K562 (cell line): ENCODE measurements at regions not wholly inside any gene's neighbourhood (a gene's known extent, or its start where the extent isn't known, plus 50 kb on each side); places are given as distances from the start of the nearest gene placed in this dataset.

Source experiments
- ATAC-seq: fragments of 200-7000 bp; cut with Tn5 transposase; 3 replicates; pipeline ENCODE4 v1.9.1; 2020; ENCODE audit warnings: moderate library complexity
- BruUV-seq: library from RNA; stranded (reverse); fragments of 400-500 nt; replicated peaks from 2 replicates; lab custom pipeline; 2021; lab: Mats Ljungman, UMichigan
- CTCF ChIA-PET: fragments of 300-600 bp; formaldehyde crosslinking; extraction: SDS; loops from one replicate; lab custom pipeline; 2021; ENCODE audit warnings: low intra/inter-chr PET ratio; lab: Yijun Ruan, JAX
- POLR2A ChIA-PET: fragments of 300-600, 350-650 bp; sonication (Branson Sonifier 250); formaldehyde crosslinking; extraction: SDS; loops from one replicate; lab custom pipeline; 2021; ENCODE audit warnings: antibody characterized with exemption, inconsistent platforms; lab: Yijun Ruan, JAX
- DNase-seq, 4 experiments: peaks; one replicate each; pipeline versions ENCODE4 v3.0.0 to v3.0.0-alpha.2; 2011 to 2018; ENCODE audit warnings: low spot score in 3 of 4, mixed read lengths in 3 of 4; ENCODE audit errors: extremely low read depth in 1 of 4
- FAIRE-seq: peaks from 2 replicates; lab custom pipeline; 2011; peaks lifted over from hg19 to GRCh38; lab: Jason Lieb, UNC
- H2AFZ ChIP-seq: 2 replicates; pipeline ENCODE4 v1.6.0; 2011; ENCODE audit warnings: low read depth, low read length, control low read depth, inconsistent platforms
- H3K27ac ChIP-seq: fragments of 200-600 bp; 3 replicates; pipeline ENCODE4 v1.8.0; 2011; ENCODE audit warnings: low read depth, mild to moderate bottlenecking, control low read depth, inconsistent platforms, low read length, moderate library complexity, mixed read lengths; ENCODE audit errors: extremely low read depth
- H3K27me3 ChIP-seq, 2 experiments: fragments of 300-600 bp in 1 of 2; 2 replicates in 1 of 2; 3 replicates in 1 of 2; pipeline versions ENCODE4 v1.6.0 to v1.8.0; 2011; ENCODE audit warnings: inconsistent platforms in 2 of 2, low read length in 2 of 2, mild to moderate bottlenecking in 1 of 2, mixed read lengths in 1 of 2, moderate library complexity in 1 of 2; ENCODE audit not compliant: control insufficient read depth in 2 of 2, insufficient read depth in 2 of 2
- H3K36me3 ChIP-seq: fragments of 300-600 bp; 3 replicates; pipeline ENCODE4 v1.8.0; 2011; ENCODE audit warnings: mild to moderate bottlenecking, low read length, inconsistent platforms; ENCODE audit not compliant: control insufficient read depth, insufficient read depth
- H3K4me1 ChIP-seq, 2 experiments: fragments of 200-600 bp in 1 of 2; replicated peaks in 1 of 2; 2 replicates in 1 of 2; 3 replicates in 1 of 2; pipeline versions ENCODE4 v1.5.1 to v1.8.0; 2011; ENCODE audit warnings: inconsistent platforms in 2 of 2, low read length in 2 of 2, mild to moderate bottlenecking in 1 of 2, mixed read lengths in 1 of 2, moderate library complexity in 1 of 2; ENCODE audit not compliant: control insufficient read depth in 2 of 2, insufficient read depth in 2 of 2
- H3K4me2 ChIP-seq: 2 replicates; pipeline ENCODE4 v1.6.1; 2011; ENCODE audit warnings: low read length, control low read depth, inconsistent platforms, mixed read lengths; ENCODE audit not compliant: insufficient read depth
- H3K4me3 ChIP-seq: fragments of 200-600 bp; sonication (generic), shearing (Covaris generic); 2 replicates; pipeline ENCODE4 v1.5.1; 2016; ENCODE audit warnings: control low read depth, inconsistent platforms
- H3K79me2 ChIP-seq: fragments of 200-600 bp; 3 replicates; pipeline ENCODE4 v1.8.0; 2011; ENCODE audit warnings: low read length, inconsistent platforms; ENCODE audit not compliant: control insufficient read depth, insufficient read depth
- H3K9ac ChIP-seq, 2 experiments: 2 replicates each; pipeline versions ENCODE4 v1.6.0 to v1.6.1; 2011; ENCODE audit warnings: low read depth in 2 of 2, low read length in 2 of 2, control low read depth in 1 of 2, inconsistent platforms in 1 of 2, mild to moderate bottlenecking in 1 of 2, mixed read lengths in 1 of 2; ENCODE audit not compliant: insufficient read depth in 1 of 2
- H3K9me1 ChIP-seq: one replicate; pipeline ENCODE4 v1.6.0; 2011; ENCODE audit warnings: inconsistent platforms, mild to moderate bottlenecking, low read length, moderate library complexity; ENCODE audit not compliant: control insufficient read depth, insufficient read depth
- H3K9me3 ChIP-seq: replicated peaks from 2 replicates; pipeline ENCODE4 v1.5.1; 2011; ENCODE audit warnings: low read depth, low read length, inconsistent platforms; ENCODE audit not compliant: control insufficient read depth, insufficient read depth
- H4K20me1 ChIP-seq: replicated peaks from 2 replicates; pipeline ENCODE4 v1.6.1; 2011; ENCODE audit warnings: low read length, inconsistent platforms, mixed read lengths; ENCODE audit not compliant: control insufficient read depth, insufficient read depth
- BCOR ChIP-seq: fragments of 450-650 bp; IDR thresholded peaks from 2 replicates; pipeline ENCODE4 v1.6.1; 2016
- BHLHE40 ChIP-seq: IDR thresholded peaks from 2 replicates; pipeline ENCODE4 v1.6.1; 2011; ENCODE audit warnings: low read length, improper control_type of control experiment
- FOS ChIP-seq: IDR thresholded peaks from 3 replicates; pipeline ENCODE4 v1.6.1; 2011; ENCODE audit not compliant: insufficient read length; ENCODE audit errors: extremely low read depth
- IRF2 ChIP-seq: sonication (generic); formaldehyde crosslinking; IDR thresholded peaks from 2 replicates; pipeline ENCODE4 v1.8.1; 2022; ENCODE audit warnings: mild to moderate bottlenecking, missing genetic modification reagents
- KDM1A ChIP-seq, 2 experiments: fragments of 450-650 bp; IDR thresholded peaks; 2 replicates each; pipeline ENCODE4 v1.6.1; 2016; ENCODE audit warnings: mild to moderate bottlenecking in 2 of 2
- KDM4B ChIP-seq, 2 experiments: fragments of 450-650 bp in 1 of 2; sonication (generic) in 1 of 2; IDR thresholded peaks; 2 replicates each; pipeline ENCODE4 v1.6.1; 2016 to 2017; ENCODE audit warnings: borderline replicate concordance in 2 of 2, antibody characterized with exemption in 1 of 2, low read depth in 1 of 2, mild to moderate bottlenecking in 1 of 2
- MYC ChIP-seq, 2 experiments: fragments of 250-450 bp in 1 of 2; sonication (Bioruptor Pico) in 1 of 2; IDR thresholded peaks; 2 replicates each; pipeline versions ENCODE4 v1.5.1 to v1.6.1; 2012 to 2021; ENCODE audit warnings: low read depth in 2 of 2, borderline replicate concordance in 1 of 2, improper control_type of control experiment in 1 of 2, low read length in 1 of 2, mild to moderate bottlenecking in 1 of 2, moderate library complexity in 1 of 2
- RAD51 ChIP-seq: fragments of 450-650 bp; IDR thresholded peaks from 2 replicates; pipeline ENCODE4 v1.7.1; 2016; ENCODE audit warnings: low read depth, mild to moderate bottlenecking, borderline replicate concordance
- RBFOX2 ChIP-seq: fragments of 200-400 bp; formaldehyde crosslinking; IDR thresholded peaks from 2 replicates; pipeline ENCODE4 v1.6.1; 2017; ENCODE audit warnings: low read depth, mild to moderate bottlenecking, low read length, moderate library complexity
- RBM25 ChIP-seq: fragments of 200-400 bp; formaldehyde crosslinking; IDR thresholded peaks from 2 replicates; pipeline ENCODE4 v1.6.1; 2018; ENCODE audit warnings: low read length, low read depth, moderate library complexity; ENCODE audit not compliant: severe bottlenecking
- SAFB2 ChIP-seq: fragments of 200-400 bp; formaldehyde crosslinking; IDR thresholded peaks from 2 replicates; pipeline ENCODE4 v1.6.1; 2018; ENCODE audit warnings: borderline replicate concordance, low read length, low read depth, moderate library complexity; ENCODE audit not compliant: severe bottlenecking
- TCF3 ChIP-seq: sonication (generic); formaldehyde crosslinking; IDR thresholded peaks from 2 replicates; pipeline ENCODE4 v1.4.0; 2020; ENCODE audit warnings: mild to moderate bottlenecking, missing genetic modification reagents
- TFE3 ChIP-seq: fragments of 450-650 bp; formaldehyde crosslinking; IDR thresholded peaks from 2 replicates; pipeline ENCODE4 v1.4.0; 2020; ENCODE audit warnings: mild to moderate bottlenecking, mixed read lengths
- YY1 ChIP-seq, 3 experiments: IDR thresholded peaks; 2 replicates each; pipeline ENCODE4 v1.6.1; 2011; ENCODE audit warnings: low read length in 2 of 3, mild to moderate bottlenecking in 2 of 3, moderate library complexity in 2 of 3, borderline replicate concordance in 1 of 3, control low read depth in 1 of 3, low read depth in 1 of 3; ENCODE audit not compliant: insufficient read depth in 3 of 3, insufficient replicate concordance in 2 of 3, control insufficient read depth in 1 of 3, insufficient read length in 1 of 3; ENCODE audit errors: extremely low read depth in 1 of 3
- ZFP36 ChIP-seq: fragments of 150-350 bp; IDR thresholded peaks from 2 replicates; pipeline ENCODE4 v1.6.1; 2018; ENCODE audit warnings: low read length, low read depth; ENCODE audit not compliant: partially characterized antibody
- ZNF263 ChIP-seq: sonication (generic); formaldehyde crosslinking; IDR thresholded peaks from 2 replicates; pipeline ENCODE4 v1.8.0; 2022; ENCODE audit warnings: mild to moderate bottlenecking, missing genetic modification reagents, borderline replicate concordance
- ZNF347 ChIP-seq: fragments of 450-650 bp; formaldehyde crosslinking; IDR thresholded peaks from 2 replicates; pipeline ENCODE4 v1.4.0; 2020; ENCODE audit warnings: low read depth, mild to moderate bottlenecking, moderate library complexity
- whole genome bisulfite sequencing: fragments of 100-300 bp; shearing (Covaris generic); methylation state at CpG from one replicate; pipeline ENCODE4 v1.1.6; 2016; ENCODE audit warnings: low coverage, mixed read lengths; ENCODE audit not compliant: insufficient coverage; ENCODE audit errors: missing lambda C conversion rate; 5-methylcytosine and 5-hydroxymethylcytosine counted together
- in situ Hi-C: fragments of 300-500 bp; cut with MboI; formaldehyde crosslinking; loops from 4 replicates; pipeline ENCODE4 v1.15.0; 2018; ENCODE audit warnings: inconsistent platforms, mixed read lengths
- intact Hi-C: fragments of 100-400 bp; cut with micrococcal nuclease; formaldehyde crosslinking; loops from 2 replicates; pipeline ENCODE4 v1.14.2; 2022
- TF ChIP-seq, protein P1 (sequence below): fragments of 450-650 bp; IDR thresholded peaks from 2 replicates; pipeline ENCODE4 v1.7.0; 2016; ENCODE audit warnings: borderline replicate concordance

- 0% methylated on average over 10 of the region's 10 CpGs for WGBS
- ATAC-seq (no peak), FAIRE-seq (no peak), DNase-seq (no peak)
- intact Hi-C loops (no loop called here), in situ Hi-C loops (no loop called here)
- Histone ChIP-seq H4K20me1 (peaks cover 4% of the 10 kb centered on the region; the same call in 1 of the 2 replicates), H3K4me3 (no peak overlapping the region), H3K9ac (no peak overlapping the region), H3K36me3 (no peaks in the 10 kb centered on the region), H3K27ac (no peak overlapping the region), H3K4me2 (no peak overlapping the region), H3K9me3 (no peaks in the 10 kb centered on the region; the same call in 1 of the 2 replicates), H3K4me1 (peaks cover 0 to 3% of the 10 kb centered on the region in 2 experiments; a peak in 1 of 5 replicates), H3K9me1 (no peaks in the 10 kb centered on the region), H3K79me2 (no peaks in the 10 kb centered on the region), H2AFZ (no peak overlapping the region), H3K27me3 (peaks cover 35 to 58% of the 10 kb centered on the region in 2 experiments; a peak in 4 of 5 replicates)
- TF ChIP-seq BCOR: peak; percentile 37; the same call in 1 of the 2 replicates
- TF ChIP-seq RBM25: peak; percentile 92
- TF ChIP-seq, protein P1, sequence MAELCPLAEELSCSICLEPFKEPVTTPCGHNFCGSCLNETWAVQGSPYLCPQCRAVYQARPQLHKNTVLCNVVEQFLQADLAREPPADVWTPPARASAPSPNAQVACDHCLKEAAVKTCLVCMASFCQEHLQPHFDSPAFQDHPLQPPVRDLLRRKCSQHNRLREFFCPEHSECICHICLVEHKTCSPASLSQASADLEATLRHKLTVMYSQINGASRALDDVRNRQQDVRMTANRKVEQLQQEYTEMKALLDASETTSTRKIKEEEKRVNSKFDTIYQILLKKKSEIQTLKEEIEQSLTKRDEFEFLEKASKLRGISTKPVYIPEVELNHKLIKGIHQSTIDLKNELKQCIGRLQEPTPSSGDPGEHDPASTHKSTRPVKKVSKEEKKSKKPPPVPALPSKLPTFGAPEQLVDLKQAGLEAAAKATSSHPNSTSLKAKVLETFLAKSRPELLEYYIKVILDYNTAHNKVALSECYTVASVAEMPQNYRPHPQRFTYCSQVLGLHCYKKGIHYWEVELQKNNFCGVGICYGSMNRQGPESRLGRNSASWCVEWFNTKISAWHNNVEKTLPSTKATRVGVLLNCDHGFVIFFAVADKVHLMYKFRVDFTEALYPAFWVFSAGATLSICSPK: no peak
- no peak for TF ChIP-seq KDM4B (IDR thresholded peaks at IDR 0.05; ENCODE audit: borderline replicate concordance in 2 of 2, low read depth in 1 of 2)
- no peak for TF ChIP-seq KDM1A (IDR thresholded peaks at IDR 0.05)
- no peak for TF ChIP-seq FOS
- no peak for TF ChIP-seq YY1 (IDR thresholded peaks at IDR 0.05; ENCODE audit: borderline replicate concordance in 1 of 3, control insufficient read depth in 1 of 3, extremely low read depth in 1 of 3, insufficient read depth in 3 of 3, insufficient read length in 1 of 3, insufficient replicate concordance in 2 of 3, low read depth in 1 of 3, low read length in 2 of 3)
- no peak for TF ChIP-seq SAFB2
- TF ChIP-seq TCF3 (CRISPR knock-in tag): no peak
- no peak for TF ChIP-seq ZNF347
- 0 out of 2 replicates have a peak, but pooled peaks have one; percentile 30 for TF ChIP-seq BHLHE40
- no peak for TF ChIP-seq IRF2 (CRISPR knock-in tag)
- TF ChIP-seq ZNF263 (CRISPR knock-in tag): no peak
- peak; percentile 65 for TF ChIP-seq ZFP36
- no peak for TF ChIP-seq RBFOX2
- peak; percentile 90 for TF ChIP-seq TFE3 (CRISPR knock-in tag)
- TF ChIP-seq RAD51: peak; percentile 38; the same call in 1 of the 2 replicates
- TF ChIP-seq MYC (IDR thresholded peaks at IDR 0.05; ENCODE audit: low read depth, low read length): no peak
- TF ChIP-seq MYC (CRISPR knock-in tag; IDR thresholded peaks at IDR 0.05; ENCODE audit: borderline replicate concordance, low read depth): no peak
- ChIA-PET CTCF (interaction anchor here (1.0 kb wide), 1 partner anchor 294 kb away, joined by 3 read pairs; no protein-coding TSS in a partner anchor), POLR2A (interaction anchor here (0.8 to 1.1 kb wide), 2 partner anchors 165 to 309 kb away, joined by 3 read pairs; no protein-coding TSS in a partner anchor)
- BruUV-seq: no TSS peak
These were observed 52.1 kb upstream of the ZBTB40 start for GRCh38 chr1:22399421-22400091.
